Anterior cingulate cortex (tissue), 58 donors: ENCODE measurements at regions not wholly inside any gene's neighbourhood (a gene's known extent, or its start where the extent isn't known, plus 50 kb on each side); places are given as distances from the start of the nearest gene placed in this dataset.

Experiments
- DNase-seq, 58 donors: peaks; one replicate each; lab custom pipeline; 2025; lab: John Stamatoyannopoulos, UW

DNA sequence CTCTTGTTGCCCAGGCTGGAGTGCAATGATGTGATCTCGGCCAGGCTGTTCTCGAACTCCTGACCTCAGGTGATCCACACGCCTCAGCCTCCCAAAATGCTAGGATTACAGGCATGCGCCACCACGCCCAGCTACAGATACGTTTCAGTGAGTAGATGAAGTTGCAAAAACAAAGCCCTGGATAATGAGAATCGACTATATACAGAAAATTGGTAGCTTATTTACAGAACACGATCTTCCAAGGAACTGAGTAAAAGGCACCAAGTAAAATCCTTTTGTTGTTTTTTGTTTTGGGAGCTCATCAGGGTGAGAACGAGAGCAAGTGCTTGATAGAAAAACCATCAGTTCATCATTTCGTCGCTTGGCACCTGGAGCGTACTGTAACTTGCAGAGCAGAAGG lies 62.8 kb downstream of the MYCN start:
- no peak for DNase-seq

DNA sequence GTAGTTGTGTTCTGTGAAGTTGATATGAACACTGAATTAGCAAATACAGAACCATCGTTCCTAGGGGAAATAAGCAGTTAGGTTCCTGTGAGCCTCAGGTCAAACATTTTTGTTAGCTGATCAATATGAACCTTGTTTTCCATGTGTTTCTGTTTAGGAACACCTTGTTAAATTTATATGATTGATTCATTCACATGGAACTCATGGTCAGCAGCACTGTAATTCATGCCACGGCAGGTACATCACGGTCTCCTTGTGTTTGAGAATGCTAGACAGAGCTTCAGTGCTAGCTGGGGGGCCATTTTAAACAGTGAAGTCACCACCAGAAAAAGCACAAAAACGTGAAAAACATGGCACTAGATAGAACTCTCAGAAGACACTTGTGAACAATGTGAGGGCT lies 62.2 kb downstream of the MYCN start:
- no peak for DNase-seq

DNA sequence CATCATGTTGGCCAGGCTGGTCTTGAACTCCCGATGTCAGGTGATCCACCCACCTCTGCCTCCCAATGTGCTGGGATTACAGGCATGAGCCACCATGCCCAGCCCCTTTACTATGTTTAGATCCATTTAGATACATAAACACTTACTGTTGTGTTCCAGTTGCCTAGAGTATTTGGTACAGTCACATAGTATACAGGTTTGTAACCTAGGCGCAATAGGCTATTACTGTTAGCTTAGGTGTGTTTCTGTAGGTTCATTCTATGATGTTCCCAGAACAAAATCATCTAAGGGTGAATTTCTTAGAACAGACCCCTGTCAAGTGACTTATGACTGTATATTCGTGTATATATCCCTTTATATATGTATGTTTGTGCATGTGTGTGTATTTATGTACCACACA lies 61.8 kb downstream of the MYCN start:
- DNase-seq: no peak

- DNase-seq: peak in 1 of 58 donors; percentile 3
These were observed 60.3 kb downstream of the MYCN start for GRCh38 chr2:16000642-16001041.

DNA sequence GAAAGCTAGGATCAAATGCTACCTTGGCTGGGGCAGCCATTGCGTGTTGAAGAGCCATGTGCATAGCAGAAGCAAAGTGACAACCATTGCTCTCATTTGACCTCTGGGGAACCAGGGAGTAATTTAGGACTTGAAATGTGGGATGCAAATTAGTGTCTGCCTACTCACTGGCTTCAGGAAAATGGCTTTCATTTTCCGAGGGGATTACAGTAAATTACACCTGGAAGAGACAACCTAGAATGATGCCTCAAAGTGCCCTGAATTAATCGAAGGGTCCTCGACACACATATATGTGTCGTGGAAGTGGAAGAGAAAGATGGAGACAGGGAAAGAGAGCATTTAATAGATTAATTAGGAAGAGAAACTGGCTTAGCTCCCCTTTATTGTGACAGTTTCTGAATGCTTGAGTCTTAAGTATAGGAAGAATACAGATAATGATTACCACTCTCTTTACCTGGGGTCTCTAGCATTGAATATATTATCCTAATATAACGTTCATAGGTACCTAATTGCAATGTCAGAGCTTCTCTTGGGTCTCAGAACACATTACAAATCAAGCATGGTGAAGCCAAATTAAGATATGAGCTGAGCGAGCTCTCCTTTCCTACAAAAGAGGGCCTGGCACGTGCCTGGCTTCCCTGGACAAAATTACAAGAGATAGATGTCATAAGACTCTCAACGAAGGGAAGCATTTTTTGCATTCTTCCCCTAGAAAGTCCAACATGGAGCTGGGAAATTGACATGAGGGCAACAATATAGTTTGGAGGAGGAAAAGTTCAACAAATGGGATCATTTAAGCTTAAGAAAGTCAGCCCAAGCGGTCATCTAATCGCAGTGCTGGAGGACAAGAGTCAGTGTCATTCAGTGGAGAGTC lies 59.5 kb downstream of the MYCN start:
- no peak for DNase-seq

GRCh38 chr2:15997728-15998280 lies 57.5 kb downstream of the MYCN start:
- no peak for DNase-seq

GRCh38 chr2:15996536-15997423 lies 56.4 kb downstream of the MYCN start:
- DNase-seq: no peak
